Vagina (tissue), 2 donors: ENCODE measurements at regions not wholly inside any gene's neighbourhood (a gene's known extent, or its start where the extent isn't known, plus 50 kb on each side); places are given as distances from the start of the nearest gene placed in this dataset.
"Not testable (repeated sequence)": the region's sequence is repeated elsewhere in the genome, so short reads cannot be mapped to it uniquely, and the experiment has no call there.

Source experiments
- POLR2A ChIP-seq, 2 donors: fragments of 450-650 bp; IDR thresholded peaks; one replicate each; pipeline ENCODE4 v1.6.1; 2017; ENCODE audit warnings: antibody characterized with exemption in 2 of 2, mild to moderate bottlenecking in 2 of 2, moderate library complexity in 2 of 2
- POLR2AphosphoS5 ChIP-seq, 2 donors: sonication (generic); formaldehyde crosslinking; IDR thresholded peaks; one replicate each; pipeline ENCODE4 v1.9.0; 2017; ENCODE audit warnings: antibody characterized with exemption in 2 of 2, mild to moderate bottlenecking in 2 of 2, low read depth in 1 of 2; ENCODE audit not compliant: insufficient read depth in 1 of 2
- TF ChIP-seq, protein P1 (sequence below), 3 experiments: fragments of 450-650 bp in 2 of 3; fragments of 200-600 bp in 1 of 3; sonication (generic) in 1 of 3; IDR thresholded peaks; one replicate each; pipeline ENCODE4 v1.5.1; 2017 to 2019; ENCODE audit warnings: antibody characterized with exemption in 3 of 3, mild to moderate bottlenecking in 2 of 3, moderate library complexity in 2 of 3

GRCh38 chr12:61264294-61264693 lies 995.9 kb upstream of the USP15 start:
- not testable (repeated sequence) for TF ChIP-seq POLR2A (IDR thresholded peaks at IDR 0.05); POLR2AphosphoS5 (IDR thresholded peaks at IDR 0.05; ENCODE audit: insufficient read depth in 1 of 2, low read depth in 1 of 2)
- TF ChIP-seq, protein P1, sequence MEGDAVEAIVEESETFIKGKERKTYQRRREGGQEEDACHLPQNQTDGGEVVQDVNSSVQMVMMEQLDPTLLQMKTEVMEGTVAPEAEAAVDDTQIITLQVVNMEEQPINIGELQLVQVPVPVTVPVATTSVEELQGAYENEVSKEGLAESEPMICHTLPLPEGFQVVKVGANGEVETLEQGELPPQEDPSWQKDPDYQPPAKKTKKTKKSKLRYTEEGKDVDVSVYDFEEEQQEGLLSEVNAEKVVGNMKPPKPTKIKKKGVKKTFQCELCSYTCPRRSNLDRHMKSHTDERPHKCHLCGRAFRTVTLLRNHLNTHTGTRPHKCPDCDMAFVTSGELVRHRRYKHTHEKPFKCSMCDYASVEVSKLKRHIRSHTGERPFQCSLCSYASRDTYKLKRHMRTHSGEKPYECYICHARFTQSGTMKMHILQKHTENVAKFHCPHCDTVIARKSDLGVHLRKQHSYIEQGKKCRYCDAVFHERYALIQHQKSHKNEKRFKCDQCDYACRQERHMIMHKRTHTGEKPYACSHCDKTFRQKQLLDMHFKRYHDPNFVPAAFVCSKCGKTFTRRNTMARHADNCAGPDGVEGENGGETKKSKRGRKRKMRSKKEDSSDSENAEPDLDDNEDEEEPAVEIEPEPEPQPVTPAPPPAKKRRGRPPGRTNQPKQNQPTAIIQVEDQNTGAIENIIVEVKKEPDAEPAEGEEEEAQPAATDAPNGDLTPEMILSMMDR (IDR thresholded peaks at IDR 0.05) = not testable (repeated sequence)
